ENCODE measurements at regions not wholly inside any gene's neighbourhood (a gene's known extent, or its start where the extent isn't known, plus 50 kb on each side); places are given as distances from the start of the nearest gene placed in this dataset.
A peak's percentile ranks its signal among the peaks of the same experiment; 100 is the strongest.

GRCh38 chr11:19625438-19625837, 87.2 kb upstream of the NAV2 start:
- DNase-seq: peak; percentile 34
- no peaks in the 10 kb centered on the region for H3K79me1 ChIP-seq (ENCODE audit: low read depth in 1 of 2, low read length in 2 of 2)
- H2AFZ ChIP-seq (replicated peaks; ENCODE audit: low read length, poor library complexity): no peak overlapping the region
- no peak overlapping the region for H2BK120ac ChIP-seq (ENCODE audit: low read depth, low read length)
- no peak overlapping the region for H3K4me3 ChIP-seq (ENCODE audit: insufficient read depth, low read depth, low read length)
- dilution Hi-C loops (cut with HindIII; ENCODE audit: low sequenced_read_pairs, unreplicated experiment) (no loop called here), in situ Hi-C loops (cut with MboI; ENCODE audit: low sequenced_read_pairs) (no loop called here), intact Hi-C loops (cut with micrococcal nuclease) (no loop called here)
- no peak for ATAC-seq (ENCODE audit: low read depth)
- H3K4ac ChIP-seq (ENCODE audit: low read depth, low read length): no peak overlapping the region
- BruUV-seq (replicated peaks): no TSS peak
- no peak overlapping the region for H2BK15ac ChIP-seq (ENCODE audit: low read depth, low read length)
- no peak overlapping the region for H2BK5ac ChIP-seq (ENCODE audit: low read depth, low read length, poor library complexity, severe bottlenecking)
- TF ChIP-seq MAFK (IDR thresholded peaks at IDR 0.05; ENCODE audit: low read depth, low read length) (no peak), SMC3 (IDR thresholded peaks at IDR 0.05; ENCODE audit: low read depth, low read length) (no peak), MAZ (IDR thresholded peaks at IDR 0.05; ENCODE audit: borderline replicate concordance, low read depth, low read length) (no peak), RFX5 (IDR thresholded peaks at IDR 0.05; ENCODE audit: low read depth, low read length) (no peak)
- H2AK5ac ChIP-seq (ENCODE audit: low read depth, low read length): no peak overlapping the region
- H3K9me1 ChIP-seq (ENCODE audit: insufficient read depth, low read length): no peaks in the 10 kb centered on the region
- H4K91ac ChIP-seq (ENCODE audit: insufficient read depth, low read depth, low read length): no peak overlapping the region
- no peaks in the 10 kb centered on the region for H3K9me3 ChIP-seq (ENCODE audit: control insufficient read depth, insufficient read depth, low read length)
- H4K20me1 ChIP-seq (ENCODE audit: insufficient read depth, low read length): no peaks in the 10 kb centered on the region
- no peaks in the 10 kb centered on the region for H3K36me3 ChIP-seq (ENCODE audit: control insufficient read depth, insufficient read depth, low read length)
- ChIA-PET POLR2A (ENCODE audit: unreplicated experiment) (no interaction called here), CTCF (no interaction called here)
- no peak overlapping the region for H3K27ac ChIP-seq (ENCODE audit: insufficient read depth, low read length)
- H3K14ac ChIP-seq (replicated peaks; ENCODE audit: low read depth, low read length): no peak overlapping the region
- no peak overlapping the region for H4K8ac ChIP-seq (ENCODE audit: low read depth in 2 of 2, low read length in 2 of 2)
- no CpG with 5 or more reads among the region's 1 CpG for WGBS, 2 experiments (ENCODE audit: extremely low coverage in 2 of 2, insufficient read length in 1 of 2)
- no peak overlapping the region for H3K4me2 ChIP-seq (ENCODE audit: low read depth, low read length)
- H3K27me3 ChIP-seq (ENCODE audit: control insufficient read depth, insufficient read depth, low read length): no peaks in the 10 kb centered on the region
- no peak overlapping the region for H2AK9ac ChIP-seq (replicated peaks; ENCODE audit: low read depth, low read length, poor library complexity)
- peaks cover 2% of the 10 kb centered on the region; the same call in 1 of the 2 replicates for H3K4me1 ChIP-seq (ENCODE audit: control insufficient read depth, insufficient read depth, low read length)
- H4K5ac ChIP-seq (ENCODE audit: low read depth, low read length): no peak overlapping the region
- no peak overlapping the region for H3K18ac ChIP-seq (ENCODE audit: low read depth, low read length)
- no peak overlapping the region for H3K23ac ChIP-seq (ENCODE audit: low read depth, low read length)
- no peak overlapping the region for H2BK20ac ChIP-seq (ENCODE audit: low read depth, low read length)
- H3K56ac ChIP-seq (ENCODE audit: extremely low read depth, insufficient read depth, low read length): no peak overlapping the region
- H3K9ac ChIP-seq (ENCODE audit: low read depth, low read length): no peak overlapping the region
